ENCODE measurements at regions not wholly inside any gene's neighbourhood (a gene's known extent, or its start where the extent isn't known, plus 50 kb on each side); places are given as distances from the start of the nearest gene placed in this dataset.
A peak's percentile ranks its signal among the peaks of the same experiment; 100 is the strongest.

DNA sequence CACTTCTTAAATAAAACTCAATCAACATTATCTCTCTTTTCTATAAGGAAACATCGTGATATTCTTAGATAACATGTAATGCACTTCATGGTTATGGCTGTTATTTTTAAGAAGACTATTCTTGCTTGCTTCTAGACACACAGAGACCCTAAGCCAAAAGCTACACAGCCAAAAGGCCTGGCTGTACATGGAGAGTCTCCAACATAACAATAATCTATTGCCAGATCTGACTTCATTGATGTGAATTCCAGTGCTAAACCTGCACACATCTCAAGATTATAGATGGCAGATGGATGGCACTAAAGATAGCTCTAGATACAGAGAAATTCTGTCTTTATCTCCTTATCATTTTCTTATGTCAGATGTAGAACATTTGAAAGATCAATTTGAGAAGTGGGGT, 811.6 kb upstream of the ZNF608 start:
- no peak for DNase-seq (ENCODE audit: low spot score)

DNA sequence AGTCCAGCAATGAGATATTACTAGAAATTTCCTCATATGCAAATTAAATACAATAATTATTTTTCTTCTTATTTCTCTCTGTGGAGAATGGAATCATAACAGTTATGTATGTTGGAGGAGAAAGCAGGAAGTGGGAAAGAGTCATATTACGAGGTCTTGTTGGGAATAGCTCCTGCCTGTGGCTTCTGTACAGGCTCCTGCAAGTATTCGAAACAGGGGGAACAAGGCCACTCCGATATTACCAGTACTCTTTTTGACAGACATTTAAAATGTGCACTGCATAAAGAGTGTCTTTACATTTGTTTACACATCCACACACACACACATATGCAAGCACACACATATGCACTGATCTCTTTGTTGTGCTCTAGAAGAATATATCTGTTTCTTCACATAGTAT, 812.0 kb upstream of the ZNF608 start:
- DNase-seq (ENCODE audit: low spot score), result no peak

GRCh38 chr5:125559296-125559695, 812.9 kb upstream of the ZNF608 start:
- DNase-seq (ENCODE audit: low spot score), result peak; percentile 89

GRCh38 chr5:125560476-125561225, 814.2 kb upstream of the ZNF608 start:
- DNase-seq (ENCODE audit: low spot score), result no peak

DNA sequence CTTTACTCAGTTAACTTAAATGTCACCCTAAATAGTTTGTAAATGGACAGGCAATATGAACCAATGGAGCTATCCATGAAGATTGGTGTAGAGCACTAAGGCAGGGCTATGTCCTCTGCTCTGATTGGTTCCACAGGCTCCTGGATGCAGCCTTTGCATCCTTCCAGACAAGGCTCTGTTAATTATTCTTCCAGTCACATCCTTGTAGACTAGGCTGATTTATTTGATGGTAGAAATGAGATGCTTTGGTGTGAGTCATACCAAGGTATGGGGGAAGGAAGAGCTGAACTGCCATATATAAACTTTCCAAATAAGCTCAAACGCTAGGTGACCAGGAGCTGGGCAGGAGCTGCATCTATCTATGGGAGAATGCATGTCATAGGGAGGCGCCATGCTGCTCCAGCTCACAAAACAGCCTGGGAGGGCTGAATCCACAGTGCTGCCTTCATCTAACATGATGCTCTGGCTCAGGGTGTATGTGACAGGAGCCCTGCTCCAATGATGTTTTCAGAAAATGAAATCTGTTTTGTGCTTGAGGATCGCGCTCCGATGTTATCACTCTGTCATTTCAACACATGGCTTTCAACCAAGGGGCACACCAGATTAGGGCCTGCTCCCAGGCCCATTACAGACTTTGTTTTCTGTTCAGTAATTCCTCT, 818.0 kb upstream of the ZNF608 start:
- no peak for DNase-seq (ENCODE audit: low spot score)

DNA sequence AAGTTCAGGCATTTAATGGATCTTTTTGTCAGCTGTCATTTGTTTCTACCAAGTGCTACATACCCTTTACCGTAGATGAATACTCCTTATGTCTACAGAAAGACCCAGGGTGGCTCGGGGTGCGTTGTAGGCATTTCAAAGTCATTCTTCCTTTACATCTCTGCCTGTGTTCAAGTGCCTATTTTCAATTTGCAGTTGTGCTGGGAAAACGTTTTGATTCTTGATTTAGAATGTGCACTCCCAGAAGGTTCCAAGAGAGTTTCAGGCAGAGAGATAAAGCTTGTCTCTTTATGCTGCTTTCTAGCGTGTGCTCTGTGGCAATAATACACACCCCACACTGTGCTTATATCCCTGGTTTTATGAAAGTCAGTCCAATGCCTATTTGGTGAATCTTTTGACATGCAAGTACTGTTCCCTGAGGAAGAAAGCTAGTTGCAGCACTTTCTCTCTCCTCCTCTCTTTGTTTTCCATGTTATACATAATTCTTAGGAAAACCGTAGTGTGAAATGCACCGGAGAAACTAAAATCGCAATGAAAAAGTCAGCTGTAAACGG, 828.1 kb upstream of the ZNF608 start:
- DNase-seq (ENCODE audit: low spot score), result no peak

GRCh38 chr5:125575171-125575890, 828.9 kb upstream of the ZNF608 start:
- no peak for DNase-seq (ENCODE audit: low spot score)

DNA sequence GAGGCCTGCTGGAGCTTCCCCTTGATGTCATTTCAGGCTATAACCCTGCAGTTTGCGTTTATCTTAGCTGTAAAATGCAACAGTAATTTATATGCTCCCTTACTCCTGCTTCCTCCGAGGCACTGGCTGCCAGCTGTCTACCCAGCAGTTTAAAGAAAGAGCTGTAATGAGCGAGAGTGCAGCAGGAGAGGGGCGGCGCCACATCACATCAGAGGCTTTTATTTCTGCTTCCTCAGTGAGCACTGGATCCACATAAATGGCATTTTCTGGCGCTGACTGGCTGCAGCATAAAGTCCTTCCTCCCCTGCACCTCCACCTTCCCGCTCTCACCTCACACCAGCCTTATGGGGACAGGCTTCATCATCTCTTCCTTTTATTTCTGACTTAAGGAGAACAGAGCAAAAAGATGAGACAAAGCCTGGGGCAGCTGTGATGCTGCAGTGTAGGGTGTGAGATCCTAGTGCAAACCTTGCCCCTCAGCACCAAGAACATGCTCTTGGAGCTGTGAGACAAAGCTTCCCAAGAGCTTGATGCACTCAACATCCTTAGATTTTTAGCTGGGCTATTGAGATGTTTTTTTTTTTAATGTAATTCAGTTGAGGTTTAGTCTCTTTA, 829.6 kb upstream of the ZNF608 start:
- DNase-seq (ENCODE audit: low spot score), result peak; percentile 32

DNA sequence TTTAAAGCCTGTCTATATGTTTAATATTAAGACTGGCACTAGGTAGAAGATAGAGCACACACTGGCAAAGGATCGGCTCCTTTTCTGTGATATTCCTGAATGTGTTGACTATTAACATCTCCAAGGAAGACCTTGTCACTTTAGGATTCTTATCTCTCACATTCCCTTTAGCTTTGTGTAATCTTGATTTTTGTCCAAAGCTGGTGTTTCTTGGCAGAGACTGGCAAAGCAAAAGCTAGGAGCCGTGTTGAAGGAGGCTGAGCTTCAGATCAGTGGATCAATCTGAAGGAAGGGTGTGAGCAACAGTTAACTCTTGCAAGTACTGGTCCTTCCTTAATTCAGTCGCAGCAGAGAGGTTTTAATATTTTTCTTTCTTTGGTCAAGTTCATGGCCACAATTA, 830.4 kb upstream of the ZNF608 start:
- no peak for DNase-seq (ENCODE audit: low spot score)

DNA sequence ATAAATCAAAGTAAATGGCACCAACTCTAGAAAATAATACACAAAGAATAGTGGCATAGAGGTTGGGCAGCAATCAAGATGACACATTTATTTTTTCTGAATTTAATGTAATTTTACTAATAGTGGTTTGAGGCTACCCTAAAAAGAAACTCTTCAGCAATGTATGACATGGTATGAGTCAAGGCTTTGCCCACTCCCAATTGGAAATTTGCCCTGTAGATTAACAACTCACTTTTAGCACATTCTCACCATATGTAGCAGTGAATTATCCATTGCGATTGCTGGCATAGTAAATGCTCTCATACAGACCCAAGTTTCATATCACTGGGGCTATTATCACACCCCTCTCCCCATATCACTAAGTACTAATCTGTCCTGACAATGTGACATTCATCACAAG, 832.1 kb upstream of the ZNF608 start:
- no peak for DNase-seq (ENCODE audit: low spot score)

DNA sequence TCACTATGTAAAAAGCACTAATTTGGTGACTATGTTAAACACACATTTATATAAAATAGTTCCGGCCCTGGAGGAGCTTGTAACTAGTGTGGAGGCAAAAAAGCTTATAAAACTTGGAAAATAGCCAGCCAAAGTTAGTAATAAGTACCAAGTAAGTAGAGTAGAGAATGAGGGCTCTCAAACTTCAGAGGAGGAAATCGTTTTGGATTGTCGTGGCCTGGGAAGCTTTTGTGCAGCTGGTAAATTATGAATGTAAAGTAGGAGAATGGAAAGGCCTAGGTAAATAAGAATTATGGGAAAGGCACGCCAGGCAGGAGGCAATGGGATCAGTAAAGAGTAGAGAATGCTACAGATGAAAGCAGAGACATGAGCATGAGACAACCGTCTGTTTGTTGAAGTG, 832.7 kb upstream of the ZNF608 start:
- no peak for DNase-seq (ENCODE audit: low spot score)

GRCh38 chr5:125581311-125581710, 834.9 kb upstream of the ZNF608 start:
- no peak for DNase-seq (ENCODE audit: low spot score)

GRCh38 chr5:125582352-125582751, 835.9 kb upstream of the ZNF608 start:
- DNase-seq (ENCODE audit: low spot score), result no peak

GRCh38 chr5:125583321-125584139, 837.1 kb upstream of the ZNF608 start:
- no peak for DNase-seq (ENCODE audit: low spot score)

GRCh38 chr5:125584140-125584520, 837.7 kb upstream of the ZNF608 start:
- no peak for DNase-seq (ENCODE audit: low spot score)

DNA sequence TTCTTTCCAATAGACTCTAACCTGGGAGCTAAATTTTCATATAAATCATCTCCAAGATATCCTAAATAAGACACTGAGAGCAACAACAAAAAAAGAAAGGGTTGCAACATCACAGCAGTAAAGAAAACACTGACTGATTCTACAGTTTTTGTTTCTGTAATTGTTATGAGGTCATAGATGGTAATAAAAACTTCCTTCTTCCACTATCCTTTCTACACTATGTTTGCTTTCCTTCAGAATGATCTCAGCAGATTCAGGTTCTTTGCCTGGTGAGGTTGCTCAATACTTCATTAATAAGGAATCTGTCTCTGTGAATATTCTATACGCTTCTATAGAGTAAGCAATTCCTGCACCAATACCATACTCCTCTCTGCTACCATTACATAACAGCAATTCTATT, 835.6 kb upstream of the GRAMD2B start:
- DNase-seq (ENCODE audit: low spot score), result peak; percentile 34

- no peak for DNase-seq (ENCODE audit: low spot score)
Measured at GRCh38 chr5:125592856-125593255, 830.4 kb upstream of the GRAMD2B start.

DNA sequence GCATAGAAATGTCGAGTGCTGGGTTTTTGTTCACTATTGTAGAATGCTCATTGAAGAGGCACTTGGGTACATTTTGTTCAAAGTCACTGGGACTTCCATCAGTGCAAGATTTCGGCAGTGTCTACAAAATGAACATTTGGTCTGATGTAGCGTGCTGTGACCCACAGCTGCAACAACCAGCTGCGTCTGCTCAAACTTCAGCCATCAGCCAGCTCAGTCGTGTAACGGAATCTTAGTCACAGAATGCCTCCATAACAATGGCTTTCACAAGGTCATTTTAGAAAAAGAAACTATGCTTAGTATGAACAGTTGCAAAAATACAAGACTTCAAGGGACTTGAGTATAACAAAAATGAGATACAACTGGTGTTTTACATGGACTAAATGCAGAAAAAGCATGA, 828.1 kb upstream of the GRAMD2B start:
- no peak for DNase-seq (ENCODE audit: low spot score)

DNA sequence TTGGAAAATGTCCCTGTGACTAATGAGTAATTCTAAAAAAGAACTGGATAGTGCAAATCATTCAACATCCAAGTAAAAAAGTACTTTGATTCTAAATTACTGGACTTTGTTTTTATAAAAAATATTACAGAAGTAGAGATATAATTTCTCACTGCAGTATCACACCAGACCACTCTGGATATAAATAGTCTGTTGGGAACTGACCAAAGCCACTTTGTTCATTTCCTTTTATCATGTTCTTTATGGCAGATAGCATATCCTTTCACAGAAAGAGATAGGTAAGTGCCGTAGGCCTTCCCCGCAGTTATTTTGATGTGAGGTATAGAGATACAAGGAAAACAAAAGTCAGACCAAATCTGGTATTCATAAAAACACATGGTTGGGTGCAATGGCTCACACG, 827.4 kb upstream of the GRAMD2B start:
- DNase-seq (ENCODE audit: low spot score), result no peak

DNA sequence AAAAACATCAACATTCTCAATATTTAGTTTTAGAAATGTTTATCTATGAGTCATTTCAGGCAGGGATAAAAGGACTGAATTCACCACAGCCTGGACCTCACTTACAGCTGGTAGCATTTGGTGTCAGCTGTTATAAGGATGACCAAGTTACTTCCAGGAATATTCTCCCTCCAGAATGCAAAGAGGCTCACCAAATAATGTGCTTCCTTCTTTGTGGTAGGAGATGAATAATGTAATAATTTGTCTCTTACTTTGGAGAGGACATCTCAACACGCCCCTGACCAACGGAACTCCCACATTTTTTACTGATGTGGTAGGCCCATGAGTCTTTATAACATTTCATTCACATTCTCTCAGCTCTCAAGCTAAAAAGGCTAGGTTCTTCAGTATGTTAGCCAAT, 825.9 kb upstream of the GRAMD2B start:
- peak; percentile 95 for DNase-seq (ENCODE audit: low spot score)

DNA sequence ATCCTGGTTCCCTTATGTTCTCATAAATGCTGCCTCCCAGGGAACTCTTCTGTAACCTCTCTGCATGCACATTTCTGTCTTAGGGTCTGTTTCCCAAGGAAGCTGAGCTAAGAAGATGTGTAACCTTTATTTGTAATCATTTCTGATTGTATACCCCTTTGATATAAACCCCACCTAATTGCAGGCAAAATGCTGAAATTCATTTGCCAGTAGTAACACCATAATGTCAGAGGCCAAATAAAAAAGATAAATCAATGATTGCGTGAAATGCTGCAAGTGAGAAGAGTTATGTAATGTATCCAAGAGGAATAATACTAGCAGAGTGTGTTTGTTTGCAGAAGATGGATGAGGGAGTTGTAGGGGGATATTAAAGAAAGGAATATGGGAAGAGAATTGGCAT, 822.6 kb upstream of the GRAMD2B start:
- no peak for DNase-seq (ENCODE audit: low spot score)

Data from H4 (cell line).